ENCODE measurements at regions not wholly inside any gene's neighbourhood (a gene's known extent, or its start where the extent isn't known, plus 50 kb on each side); places are given as distances from the start of the nearest gene placed in this dataset.
"Not testable (repeated sequence)": the region's sequence is repeated elsewhere in the genome, so short reads cannot be mapped to it uniquely, and the experiment has no call there.

GRCh38 chr16:29326164-29327125, 80.1 kb downstream of the NPIPB11 start:
- H3K27ac ChIP-seq (ENCODE audit: low read depth, low read length); H3K9ac ChIP-seq (ENCODE audit: low read depth, low read length); H3K4me3 ChIP-seq (ENCODE audit: low read length); H3K4me1 ChIP-seq (ENCODE audit: insufficient read depth, low read length); H3K27me3 ChIP-seq (ENCODE audit: insufficient read depth, low read length); H3K9me3 ChIP-seq (ENCODE audit: insufficient read depth, low read depth, low read length); H3K36me3 ChIP-seq (ENCODE audit: insufficient read depth, low read length): not testable (repeated sequence)
- 94% methylated on average over 20 of the region's 34 CpGs for WGBS

DNA sequence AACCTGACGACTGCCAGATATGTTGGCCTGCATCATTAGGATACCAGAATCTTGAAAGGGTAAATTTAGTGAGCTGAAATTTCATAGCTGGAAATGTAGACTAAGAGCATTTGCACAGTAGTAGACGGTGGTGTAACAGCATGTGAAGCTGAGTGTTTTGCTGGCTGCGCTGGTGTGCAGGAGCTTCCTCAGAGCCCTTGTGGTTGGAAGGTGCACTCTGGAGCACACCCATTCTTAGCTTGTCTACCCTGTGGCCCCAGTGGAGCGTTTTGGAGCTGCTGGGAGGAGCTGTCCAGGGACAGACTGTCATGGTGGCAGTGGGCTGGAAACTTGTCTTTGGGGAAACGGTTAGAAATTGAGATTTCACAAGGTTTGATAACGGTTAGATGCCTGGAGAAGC, 82.8 kb downstream of the NPIPB11 start:
- 89% methylated on average over 6 of the region's 6 CpGs for WGBS
- not testable (repeated sequence) for H3K9me3 ChIP-seq (ENCODE audit: insufficient read depth, low read depth, low read length); H3K9ac ChIP-seq (ENCODE audit: low read depth, low read length); H3K4me1 ChIP-seq (ENCODE audit: insufficient read depth, low read length); H3K27ac ChIP-seq (ENCODE audit: low read depth, low read length); H3K4me3 ChIP-seq (ENCODE audit: low read length); H3K36me3 ChIP-seq (ENCODE audit: insufficient read depth, low read length); H3K27me3 ChIP-seq (ENCODE audit: insufficient read depth, low read length)

DNA sequence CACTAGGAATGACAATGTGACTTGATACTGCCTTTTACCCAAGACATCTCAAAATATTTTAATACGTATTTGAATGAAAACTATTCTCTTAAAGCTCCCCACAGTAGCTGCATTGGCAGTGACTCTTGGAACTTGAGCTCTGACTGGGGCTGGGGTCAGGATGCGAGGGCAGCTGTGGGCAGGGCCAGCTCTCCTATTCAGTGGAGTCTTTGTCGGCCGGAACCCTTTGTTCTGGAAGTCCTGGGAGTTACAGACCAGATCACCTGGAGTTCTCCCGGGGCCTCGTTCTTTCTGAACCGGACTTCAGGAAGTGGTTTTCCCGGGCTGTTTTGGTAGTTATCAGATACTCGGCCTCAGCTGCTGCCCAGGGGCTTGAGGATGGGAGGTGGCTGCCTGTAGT, 84.9 kb downstream of the NPIPB11 start:
- 50% methylated on average over 8 of the region's 9 CpGs for WGBS
- no peaks in the 10 kb centered on the region for H3K9me3 ChIP-seq (ENCODE audit: insufficient read depth, low read depth, low read length)
- H3K4me1 ChIP-seq (ENCODE audit: insufficient read depth, low read length), result no peaks in the 10 kb centered on the region; the same call in 1 of the 2 replicates
- H3K27me3 ChIP-seq (ENCODE audit: insufficient read depth, low read length), result no peaks in the 10 kb centered on the region
- H3K4me3 ChIP-seq (ENCODE audit: low read length), result no peak overlapping the region
- no peak overlapping the region for H3K27ac ChIP-seq (ENCODE audit: low read depth, low read length)
- H3K36me3 ChIP-seq (ENCODE audit: insufficient read depth, low read length), result no peaks in the 10 kb centered on the region
- no peak overlapping the region for H3K9ac ChIP-seq (ENCODE audit: low read depth, low read length)

DNA sequence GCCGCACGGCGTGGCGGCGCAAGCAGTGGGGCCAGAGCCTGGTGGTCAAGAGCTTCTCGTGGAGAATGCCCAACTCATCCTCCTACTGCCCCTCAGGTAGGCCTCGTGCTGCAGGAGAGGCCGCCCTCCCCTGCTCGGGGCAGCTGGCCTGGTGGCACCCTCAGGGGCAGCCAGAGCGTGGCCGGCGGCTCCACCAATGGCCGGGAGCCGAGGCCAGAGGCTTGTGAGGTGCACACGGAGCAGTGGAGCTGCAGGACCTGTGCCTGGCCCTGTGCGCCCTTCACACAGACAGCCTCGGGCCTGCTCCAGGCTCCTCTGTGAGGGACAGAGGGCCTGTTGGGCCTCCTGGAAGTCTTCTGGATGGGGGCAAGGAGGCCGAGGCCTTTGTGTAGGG, 85.5 kb downstream of the NPIPB11 start:
- Histone ChIP-seq H3K9ac (ENCODE audit: low read depth, low read length) (no peak overlapping the region), H3K27me3 (ENCODE audit: insufficient read depth, low read length) (no peaks in the 10 kb centered on the region), H3K4me3 (ENCODE audit: low read length) (no peak overlapping the region), H3K9me3 (ENCODE audit: insufficient read depth, low read depth, low read length) (no peaks in the 10 kb centered on the region), H3K36me3 (ENCODE audit: insufficient read depth, low read length) (no peaks in the 10 kb centered on the region), H3K27ac (ENCODE audit: low read depth, low read length) (no peak overlapping the region), H3K4me1 (ENCODE audit: insufficient read depth, low read length) (no peaks in the 10 kb centered on the region; the same call in 1 of the 2 replicates)
- 94% methylated on average over 18 of the region's 18 CpGs for WGBS

- no peaks in the 10 kb centered on the region for H3K36me3 ChIP-seq (ENCODE audit: insufficient read depth, low read length)
- H3K27ac ChIP-seq (ENCODE audit: low read depth, low read length), result no peak overlapping the region
- no peaks in the 10 kb centered on the region for H3K27me3 ChIP-seq (ENCODE audit: insufficient read depth, low read length)
- WGBS, result 94% methylated on average over 14 of the region's 14 CpGs
- H3K4me1 ChIP-seq (ENCODE audit: insufficient read depth, low read length), result no peaks in the 10 kb centered on the region; the same call in 1 of the 2 replicates
- H3K4me3 ChIP-seq (ENCODE audit: low read length), result no peak overlapping the region
- H3K9ac ChIP-seq (ENCODE audit: low read depth, low read length), result no peak overlapping the region
- H3K9me3 ChIP-seq (ENCODE audit: insufficient read depth, low read depth, low read length), result no peaks in the 10 kb centered on the region
These were observed 86.1 kb downstream of the NPIPB11 start for GRCh38 chr16:29320274-29320999.

DNA sequence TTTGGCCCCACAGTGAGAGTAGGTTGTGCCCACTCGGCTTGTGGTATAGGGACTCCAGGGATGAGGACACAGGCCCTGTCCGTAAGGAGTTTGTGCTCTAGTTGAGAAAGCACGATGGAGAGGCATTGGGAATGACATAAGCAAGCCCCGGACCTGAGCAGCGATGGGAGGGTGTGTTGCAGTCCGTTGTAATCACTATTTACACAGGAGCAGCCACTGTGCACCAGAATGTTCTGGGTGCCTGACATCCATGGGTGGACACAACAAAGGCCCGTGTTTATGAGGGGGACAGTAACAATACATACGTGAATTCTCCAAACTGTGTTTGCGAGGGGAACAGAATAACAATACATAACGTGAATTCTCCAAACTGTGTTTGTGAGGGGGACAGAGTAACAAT, 86.8 kb downstream of the NPIPB11 start:
- Histone ChIP-seq H3K36me3 (ENCODE audit: insufficient read depth, low read length) (no peaks in the 10 kb centered on the region), H3K9ac (ENCODE audit: low read depth, low read length) (no peak overlapping the region), H3K27me3 (ENCODE audit: insufficient read depth, low read length) (no peaks in the 10 kb centered on the region), H3K4me1 (ENCODE audit: insufficient read depth, low read length) (no peaks in the 10 kb centered on the region; the same call in 1 of the 2 replicates), H3K4me3 (ENCODE audit: low read length) (no peak overlapping the region), H3K9me3 (ENCODE audit: insufficient read depth, low read depth, low read length) (no peaks in the 10 kb centered on the region), H3K27ac (ENCODE audit: low read depth, low read length) (no peak overlapping the region)
- WGBS, result 91% methylated on average over 10 of the region's 10 CpGs

DNA sequence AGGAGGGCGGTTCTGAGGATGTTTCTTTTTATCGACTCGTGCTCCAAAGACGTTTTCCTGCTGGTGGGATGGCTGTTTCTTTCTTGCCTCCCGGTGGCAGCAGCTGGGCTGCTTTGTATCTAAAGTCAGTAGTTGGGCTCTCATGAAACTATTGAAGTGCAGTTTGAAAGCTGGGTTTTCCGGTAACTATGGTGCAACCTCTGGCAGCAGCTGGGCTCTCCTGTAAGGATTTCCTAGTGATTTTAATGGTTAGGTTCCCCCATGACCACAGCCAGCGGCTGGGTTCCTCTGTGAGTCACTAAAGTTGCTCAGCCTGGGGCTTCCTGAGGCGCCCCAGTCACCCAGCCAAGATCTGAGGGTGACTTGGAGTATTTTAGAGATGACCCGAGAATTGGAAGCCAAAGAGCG, 87.9 kb downstream of the NPIPB11 start:
- not testable (repeated sequence) for H3K36me3 ChIP-seq (ENCODE audit: insufficient read depth, low read length); H3K9me3 ChIP-seq (ENCODE audit: insufficient read depth, low read depth, low read length); H3K9ac ChIP-seq (ENCODE audit: low read depth, low read length); H3K4me3 ChIP-seq (ENCODE audit: low read length); H3K27me3 ChIP-seq (ENCODE audit: insufficient read depth, low read length); H3K4me1 ChIP-seq (ENCODE audit: insufficient read depth, low read length); H3K27ac ChIP-seq (ENCODE audit: low read depth, low read length)
- WGBS, result 63% methylated on average over 10 of the region's 10 CpGs

DNA sequence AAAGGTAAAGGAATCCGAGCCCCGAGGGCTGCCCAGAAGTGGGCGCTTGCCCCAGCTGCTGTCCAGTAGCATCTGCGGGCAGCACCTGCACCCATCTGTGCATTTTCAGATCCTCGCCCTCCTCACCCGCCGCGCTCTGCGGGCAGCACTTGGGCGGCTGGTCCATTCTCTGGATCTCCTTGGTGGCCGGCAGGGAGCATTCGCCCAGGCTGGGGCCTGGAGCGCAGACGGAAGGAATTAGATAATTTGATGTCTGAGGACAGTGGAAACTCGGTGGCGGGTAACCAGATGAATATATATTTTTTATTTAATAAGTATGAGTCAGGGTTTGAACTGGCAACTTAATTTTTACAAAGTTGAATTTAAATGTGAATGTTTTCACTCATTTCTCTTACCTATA, 88.5 kb downstream of the NPIPB11 start:
- H3K36me3 ChIP-seq (ENCODE audit: insufficient read depth, low read length), result no peaks in the 10 kb centered on the region
- 94% methylated on average over 14 of the region's 16 CpGs for WGBS
- H3K9ac ChIP-seq (ENCODE audit: low read depth, low read length), result no peak overlapping the region
- no peaks in the 10 kb centered on the region; the same call in 1 of the 2 replicates for H3K4me1 ChIP-seq (ENCODE audit: insufficient read depth, low read length)
- H3K27ac ChIP-seq (ENCODE audit: low read depth, low read length), result no peak overlapping the region
- no peaks in the 10 kb centered on the region for H3K27me3 ChIP-seq (ENCODE audit: insufficient read depth, low read length)
- no peaks in the 10 kb centered on the region for H3K9me3 ChIP-seq (ENCODE audit: insufficient read depth, low read depth, low read length)
- H3K4me3 ChIP-seq (ENCODE audit: low read length), result no peak overlapping the region

DNA sequence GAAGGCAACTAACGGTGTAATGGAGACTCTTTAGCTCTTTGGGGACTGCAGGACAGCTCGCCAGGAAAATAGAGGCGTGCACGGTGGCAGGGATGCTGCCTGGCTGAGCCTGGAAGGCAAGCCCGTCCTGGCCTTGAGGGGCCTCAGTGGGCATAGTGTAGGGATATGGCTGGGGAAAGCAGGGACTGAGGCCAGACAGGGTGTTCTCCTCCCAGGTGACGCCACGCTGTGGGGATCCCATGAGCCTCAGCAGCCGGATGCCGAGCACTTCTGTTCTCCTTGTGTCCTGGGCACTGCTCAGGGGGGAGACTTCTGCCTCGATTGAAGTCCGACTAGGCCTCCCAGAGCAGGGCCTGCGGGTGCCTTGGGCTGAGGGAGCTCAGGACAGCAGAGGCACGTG, 89.2 kb downstream of the NPIPB11 start:
- WGBS, result 95% methylated on average over 13 of the region's 13 CpGs
- no peak overlapping the region for H3K27ac ChIP-seq (ENCODE audit: low read depth, low read length)
- no peaks in the 10 kb centered on the region; the same call in 1 of the 2 replicates for H3K4me1 ChIP-seq (ENCODE audit: insufficient read depth, low read length)
- H3K27me3 ChIP-seq (ENCODE audit: insufficient read depth, low read length), result no peaks in the 10 kb centered on the region
- no peaks in the 10 kb centered on the region for H3K9me3 ChIP-seq (ENCODE audit: insufficient read depth, low read depth, low read length)
- no peak overlapping the region for H3K4me3 ChIP-seq (ENCODE audit: low read length)
- no peaks in the 10 kb centered on the region for H3K36me3 ChIP-seq (ENCODE audit: insufficient read depth, low read length)
- no peak overlapping the region for H3K9ac ChIP-seq (ENCODE audit: low read depth, low read length)

DNA sequence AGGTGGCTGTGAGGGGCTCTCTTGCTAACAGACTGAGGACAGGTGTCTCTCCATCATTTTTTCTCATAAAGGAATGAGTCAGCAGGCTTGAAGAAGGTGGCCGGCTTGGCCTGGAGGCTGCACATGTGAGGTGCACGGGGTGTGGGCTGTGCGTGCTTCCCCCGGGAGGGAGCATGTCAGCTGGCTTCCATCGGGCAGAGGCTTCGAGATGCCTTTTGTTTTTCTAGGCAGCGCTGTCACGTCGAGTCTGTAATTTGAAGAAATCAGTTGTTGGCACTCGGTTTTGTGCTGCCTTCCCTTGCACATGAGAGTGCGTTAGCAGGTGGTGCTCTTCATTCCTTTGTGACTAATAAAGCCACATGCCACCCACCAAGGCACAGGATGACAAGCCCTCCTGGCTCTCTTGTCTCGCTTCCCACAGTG, 89.7 kb downstream of the NPIPB11 start:
- no peak overlapping the region for H3K4me3 ChIP-seq (ENCODE audit: low read length)
- H3K36me3 ChIP-seq (ENCODE audit: insufficient read depth, low read length), result no peaks in the 10 kb centered on the region
- H3K27ac ChIP-seq (ENCODE audit: low read depth, low read length), result no peak overlapping the region
- no peaks in the 10 kb centered on the region; the same call in 1 of the 2 replicates for H3K4me1 ChIP-seq (ENCODE audit: insufficient read depth, low read length)
- H3K9me3 ChIP-seq (ENCODE audit: insufficient read depth, low read depth, low read length), result no peaks in the 10 kb centered on the region
- H3K9ac ChIP-seq (ENCODE audit: low read depth, low read length), result no peak overlapping the region
- no peaks in the 10 kb centered on the region for H3K27me3 ChIP-seq (ENCODE audit: insufficient read depth, low read length)
- WGBS, result 89% methylated on average over 12 of the region's 12 CpGs

DNA sequence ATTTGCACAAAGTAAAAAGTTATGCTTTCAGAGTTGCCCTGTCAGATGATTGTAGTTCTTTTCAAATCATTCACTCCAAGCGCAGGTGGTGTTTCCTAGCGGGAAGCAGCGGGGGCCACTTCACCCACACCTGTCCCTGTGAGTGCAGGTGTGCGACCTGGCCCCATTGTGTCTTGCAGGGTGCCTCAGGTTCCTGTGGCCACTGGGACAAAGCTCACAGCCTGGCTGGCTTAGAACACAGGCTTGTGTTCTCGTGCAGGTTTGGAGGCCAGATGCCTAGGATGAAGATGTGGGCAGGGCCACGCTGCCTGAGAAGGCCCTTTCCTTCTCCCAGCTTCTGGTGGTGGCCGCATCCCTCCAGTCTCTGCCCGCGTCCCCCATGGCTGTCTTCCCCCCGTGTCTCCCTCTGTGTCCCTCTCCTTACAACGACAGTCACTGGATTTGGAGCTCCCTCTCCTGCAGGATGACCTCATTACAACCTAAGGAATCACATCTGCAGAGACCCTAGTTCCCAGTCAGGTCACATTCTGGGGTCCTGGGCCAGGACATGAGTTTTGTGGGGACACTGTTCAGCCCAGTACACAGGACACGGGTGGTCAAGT, 90.5 kb downstream of the NPIPB11 start:
- Histone ChIP-seq H3K27ac (ENCODE audit: low read depth, low read length) (no peak overlapping the region), H3K9me3 (ENCODE audit: insufficient read depth, low read depth, low read length) (no peaks in the 10 kb centered on the region), H3K36me3 (ENCODE audit: insufficient read depth, low read length) (no peaks in the 10 kb centered on the region), H3K4me1 (ENCODE audit: insufficient read depth, low read length) (no peaks in the 10 kb centered on the region; the same call in 1 of the 2 replicates), H3K27me3 (ENCODE audit: insufficient read depth, low read length) (no peaks in the 10 kb centered on the region), H3K4me3 (ENCODE audit: low read length) (no peak overlapping the region), H3K9ac (ENCODE audit: low read depth, low read length) (no peak overlapping the region)
- WGBS, result 77% methylated on average over 12 of the region's 12 CpGs
